SIG-M5 treated with dmso at 0.1 percent for 504 hours (cell line): ENCODE measurements at regions not wholly inside any gene's neighbourhood (a gene's known extent, or its start where the extent isn't known, plus 50 kb on each side); places are given as distances from the start of the nearest gene placed in this dataset.
"Not testable (repeated sequence)": the region's sequence is repeated elsewhere in the genome, so short reads cannot be mapped to it uniquely, and the experiment has no call there.

Experiments
- DNase-seq: peaks from one replicate; lab custom pipeline; 2025; ENCODE audit not compliant: unreplicated experiment; lab: John Stamatoyannopoulos, UW

DNA sequence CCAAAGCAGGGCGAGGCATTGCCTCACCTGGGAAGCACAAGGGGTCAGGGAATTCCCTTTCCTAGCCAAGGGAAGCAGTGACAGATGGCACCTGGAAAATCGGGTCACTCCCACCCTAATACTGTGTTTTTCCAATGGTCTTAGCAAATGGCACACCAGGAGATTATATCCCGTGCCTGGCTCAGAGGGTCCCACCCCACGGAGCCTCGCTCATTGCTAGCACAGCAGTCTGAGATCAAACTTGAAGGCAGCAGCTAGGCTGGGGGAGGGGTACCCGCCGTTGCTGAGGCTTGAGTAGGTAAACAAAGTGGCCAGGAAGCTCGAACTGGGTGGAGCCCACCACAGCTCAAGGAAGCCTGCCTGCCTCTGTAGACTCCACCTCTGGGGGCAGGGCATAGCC is 664.6 kb downstream of the NUP35 start:
- DNase-seq = not testable (repeated sequence)

DNA sequence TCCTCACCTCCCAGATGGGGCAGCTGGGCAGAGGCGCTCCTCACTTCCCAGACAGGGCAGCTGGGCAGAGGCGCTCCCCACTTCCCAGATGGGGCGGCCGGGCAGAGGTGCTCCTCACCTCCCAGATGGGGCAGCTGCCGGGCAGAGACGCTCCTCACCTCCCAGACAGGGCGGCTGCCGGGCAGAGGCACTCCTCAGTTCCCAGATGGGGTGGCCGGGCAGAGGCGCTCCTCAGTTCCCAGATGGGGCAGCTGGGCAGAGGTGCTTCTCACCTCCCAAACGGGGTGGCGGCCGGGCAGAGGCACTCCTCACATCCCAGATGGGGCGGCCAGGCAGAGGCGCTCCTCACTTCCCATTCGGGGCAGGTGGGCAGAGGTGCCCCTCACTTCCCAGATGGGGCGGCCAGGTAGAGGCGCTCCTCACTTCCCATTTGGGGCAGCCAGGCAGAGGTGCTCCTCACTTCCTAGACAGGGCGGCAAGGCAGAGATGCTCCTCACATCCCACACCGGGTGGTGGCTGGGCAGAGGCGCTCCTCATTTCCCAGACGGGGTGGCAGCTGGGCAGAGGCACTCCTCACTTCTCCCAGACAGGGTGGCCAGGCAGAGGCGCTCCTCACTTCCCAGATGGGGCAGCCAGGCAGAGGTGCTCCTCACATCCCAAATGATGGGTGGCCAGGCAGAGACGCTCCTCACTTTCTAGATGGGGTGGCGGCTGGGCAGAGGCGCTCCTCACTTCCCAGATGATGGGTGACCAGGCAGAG is 668.1 kb downstream of the NUP35 start:
- DNase-seq = not testable (repeated sequence)

DNA sequence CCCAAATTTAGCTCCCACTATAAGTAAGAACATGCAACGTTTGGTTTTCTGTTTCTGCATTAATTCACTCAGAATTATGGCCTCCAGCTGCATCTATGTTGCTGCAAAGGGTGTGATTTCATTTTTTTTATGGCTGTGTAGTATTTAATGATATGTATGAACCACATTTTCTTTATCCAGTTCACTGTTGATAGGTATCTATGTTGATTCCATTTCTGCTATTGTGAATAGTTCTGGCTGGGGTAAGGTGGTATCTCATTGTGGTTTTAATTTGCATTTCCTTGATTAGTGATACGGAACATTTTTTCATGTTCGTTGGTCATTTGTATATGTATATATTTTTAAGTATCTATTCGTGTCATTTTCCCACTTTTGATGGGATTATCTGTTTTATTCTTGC is 674.3 kb downstream of the NUP35 start:
- DNase-seq = no peak

DNA sequence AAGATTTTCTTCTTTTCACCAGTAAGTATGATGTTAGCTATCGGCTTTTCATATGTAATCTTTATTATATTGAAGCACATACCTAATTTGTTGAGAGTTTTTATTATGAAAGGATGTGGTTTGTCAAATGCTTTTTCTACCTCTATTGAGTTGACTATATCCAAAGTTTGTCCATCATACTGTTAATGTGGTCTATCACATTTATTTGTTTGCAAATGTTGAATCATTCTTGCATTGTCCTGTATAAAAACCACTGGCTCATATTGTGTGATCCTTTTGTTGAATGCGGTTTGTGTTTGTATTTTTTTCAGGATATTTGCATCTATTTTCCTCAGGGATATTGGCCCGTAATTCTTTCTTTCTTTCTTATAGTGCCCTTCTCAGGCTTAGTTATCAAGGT is 675.5 kb downstream of the NUP35 start:
- no peak for DNase-seq

DNA sequence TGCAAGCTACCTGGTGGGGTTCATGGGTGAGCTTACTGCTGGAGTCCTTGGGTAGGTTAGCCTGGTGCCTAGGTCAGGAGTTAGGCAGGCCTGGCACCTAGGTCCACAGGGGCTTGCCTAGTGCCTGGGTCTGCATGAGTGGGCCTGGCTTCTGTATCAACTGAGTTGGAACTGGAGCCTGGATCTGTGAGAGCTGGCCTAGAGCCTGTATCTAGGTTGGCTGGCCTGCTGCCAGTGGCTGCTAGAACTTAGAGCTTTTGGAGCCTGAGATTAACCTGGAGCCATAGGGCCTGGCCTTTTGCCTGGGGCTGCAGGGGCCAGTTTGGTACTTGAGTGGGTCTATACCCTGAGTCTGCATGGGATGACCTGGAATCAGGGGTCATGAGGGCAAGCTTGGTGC is 679.4 kb downstream of the NUP35 start:
- no peak for DNase-seq

DNA sequence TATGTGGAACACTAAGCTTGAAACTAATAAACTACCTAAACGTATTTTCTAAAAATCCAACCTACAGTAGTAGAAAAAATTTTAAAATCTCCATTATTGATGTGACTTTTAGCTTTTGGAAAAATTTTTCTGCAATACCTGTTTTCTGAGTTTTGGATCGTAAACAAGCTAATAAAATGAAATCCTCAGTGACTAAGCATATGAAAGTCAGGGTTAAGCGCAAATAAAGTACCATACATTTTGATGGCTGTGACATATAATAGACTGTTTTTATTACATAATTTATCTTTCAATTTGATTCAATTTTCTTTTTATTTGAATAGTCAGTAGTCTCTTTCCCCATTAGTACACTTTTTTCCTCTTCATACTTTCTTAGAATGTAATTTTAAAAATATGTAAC is 683.6 kb downstream of the NUP35 start:
- DNase-seq = no peak

DNA sequence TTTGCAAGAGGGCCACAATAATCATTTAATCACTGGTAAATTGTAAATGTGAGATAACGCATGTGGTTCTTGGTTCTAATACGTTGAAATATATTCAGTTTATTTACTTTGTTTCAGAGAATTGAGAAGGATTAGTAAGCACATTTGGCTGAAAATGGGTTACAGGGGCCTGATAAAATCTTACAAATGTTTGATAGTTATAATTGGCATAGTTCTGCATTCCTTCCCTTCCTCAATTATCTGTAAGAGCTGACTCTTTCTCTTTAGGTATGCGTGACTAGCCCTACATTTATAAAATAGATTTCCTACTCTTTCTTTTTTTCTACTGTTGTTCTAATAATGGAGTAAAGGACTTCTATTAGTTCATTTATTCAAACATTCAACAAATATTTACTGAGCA is 685.2 kb downstream of the NUP35 start:
- no peak for DNase-seq

DNA sequence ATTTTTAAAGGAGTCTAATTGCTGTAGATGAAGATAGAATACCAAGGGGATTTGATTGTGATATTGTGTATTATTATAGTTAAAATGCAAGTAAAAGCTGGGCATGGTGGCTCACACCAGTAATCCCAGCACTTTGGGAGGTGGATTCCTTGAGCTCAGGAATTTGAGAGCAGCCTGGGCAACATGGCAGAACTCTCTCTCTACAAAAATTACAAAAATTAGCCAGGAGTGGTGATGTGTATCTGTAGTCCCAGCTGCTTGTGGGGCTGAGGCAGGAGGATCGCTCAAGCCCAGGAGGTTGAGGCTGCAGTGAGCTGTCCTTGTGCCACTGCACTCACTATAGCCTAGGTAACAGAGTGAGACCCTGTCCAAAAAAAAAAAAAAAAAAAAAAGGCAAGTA is 687.0 kb downstream of the NUP35 start:
- no peak for DNase-seq

DNA sequence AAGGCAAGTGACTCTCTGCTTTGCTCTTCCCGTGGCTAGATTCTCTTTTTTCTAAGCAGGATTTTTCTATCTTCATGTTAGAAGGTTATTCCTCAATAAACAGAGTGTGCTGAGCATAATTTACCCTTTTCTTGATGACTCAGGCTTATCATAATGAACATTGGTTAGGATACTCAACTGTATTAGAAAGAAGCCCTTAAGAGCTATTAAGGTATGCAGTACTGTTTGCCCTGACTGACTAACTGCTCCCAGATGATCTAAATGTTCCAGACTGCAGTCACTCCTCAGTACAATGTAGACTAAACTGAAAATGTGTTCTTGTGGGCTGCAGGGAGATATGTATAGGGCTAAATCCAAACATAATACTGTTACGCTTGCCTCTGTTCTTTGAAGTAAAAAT is 687.8 kb downstream of the NUP35 start:
- no peak for DNase-seq

DNA sequence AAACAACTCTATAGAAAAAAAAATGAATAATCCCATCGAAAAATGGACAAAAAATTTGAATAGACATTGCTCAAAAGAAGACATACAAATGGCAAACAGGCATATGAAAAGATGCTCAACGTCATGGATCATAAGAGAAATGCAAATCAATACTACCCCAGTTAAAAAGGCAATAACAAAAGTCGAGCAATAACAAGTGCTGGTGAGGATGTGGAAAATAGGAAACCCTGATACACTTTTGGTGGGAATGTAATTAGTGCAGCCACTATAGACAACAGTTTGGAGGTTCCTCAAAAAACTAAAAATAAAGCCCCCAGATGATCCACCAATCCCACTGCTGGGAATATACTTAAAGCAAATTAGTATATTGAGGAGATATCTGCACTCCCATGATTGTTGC is 701.5 kb downstream of the NUP35 start:
- no peak for DNase-seq

DNA sequence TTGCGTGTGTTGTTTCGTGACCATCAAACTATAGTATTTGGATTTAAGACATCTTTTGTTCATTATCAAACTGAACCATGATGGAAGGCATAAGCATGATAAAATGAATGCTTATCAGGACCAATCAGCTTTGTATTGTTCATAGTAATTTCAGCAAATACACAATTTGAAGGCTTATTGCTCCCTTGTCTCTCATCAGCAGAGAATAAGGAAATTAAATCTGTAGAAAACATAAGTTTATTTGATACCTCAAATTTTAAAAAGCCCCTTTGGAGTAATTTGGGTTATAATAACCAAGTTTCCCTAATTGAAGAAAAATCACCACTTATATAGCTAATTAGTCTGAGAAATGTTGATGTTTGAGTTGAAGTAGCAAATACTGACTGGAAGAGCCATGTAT is 705.7 kb downstream of the NUP35 start:
- no peak for DNase-seq

DNA sequence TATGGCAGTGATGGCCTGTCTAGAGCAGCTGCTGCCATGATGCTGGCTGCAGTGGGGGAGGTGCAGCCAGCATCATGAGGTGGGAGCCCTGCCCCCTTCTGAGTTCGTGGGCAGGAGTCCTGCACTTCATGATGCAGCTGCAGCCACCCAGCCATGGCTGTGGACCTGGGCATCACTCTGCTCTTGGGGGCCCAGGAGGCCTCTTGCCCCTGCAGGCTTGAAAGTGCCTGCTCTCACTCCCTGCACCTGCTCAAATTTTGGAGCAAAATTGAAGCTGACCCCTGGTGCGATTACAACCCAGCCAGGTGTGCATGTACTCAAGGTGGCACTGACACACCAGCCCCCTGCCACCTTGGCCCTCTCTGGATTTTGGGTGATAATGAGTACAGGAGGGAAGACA is 712.9 kb downstream of the NUP35 start:
- no peak for DNase-seq

DNA sequence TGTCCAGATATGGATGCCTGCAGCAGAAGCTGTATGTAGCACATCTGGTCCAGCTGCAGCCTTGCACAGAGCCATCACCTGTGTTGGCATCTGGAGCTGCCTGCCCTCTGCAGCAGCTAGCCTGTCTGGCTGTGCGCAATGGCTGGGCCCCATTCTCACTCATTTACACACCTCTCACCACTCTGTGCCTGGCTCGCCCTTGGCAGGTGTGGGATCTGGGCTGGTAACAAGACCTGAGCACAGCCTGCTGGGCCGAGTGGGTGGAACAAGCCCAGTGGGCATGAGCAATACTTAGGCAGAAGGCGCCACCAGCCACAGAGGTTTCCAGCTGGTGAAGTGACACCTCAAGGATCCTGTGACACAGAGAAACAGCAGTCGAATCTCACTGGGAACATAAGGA is 714.1 kb downstream of the NUP35 start:
- no peak for DNase-seq

DNA sequence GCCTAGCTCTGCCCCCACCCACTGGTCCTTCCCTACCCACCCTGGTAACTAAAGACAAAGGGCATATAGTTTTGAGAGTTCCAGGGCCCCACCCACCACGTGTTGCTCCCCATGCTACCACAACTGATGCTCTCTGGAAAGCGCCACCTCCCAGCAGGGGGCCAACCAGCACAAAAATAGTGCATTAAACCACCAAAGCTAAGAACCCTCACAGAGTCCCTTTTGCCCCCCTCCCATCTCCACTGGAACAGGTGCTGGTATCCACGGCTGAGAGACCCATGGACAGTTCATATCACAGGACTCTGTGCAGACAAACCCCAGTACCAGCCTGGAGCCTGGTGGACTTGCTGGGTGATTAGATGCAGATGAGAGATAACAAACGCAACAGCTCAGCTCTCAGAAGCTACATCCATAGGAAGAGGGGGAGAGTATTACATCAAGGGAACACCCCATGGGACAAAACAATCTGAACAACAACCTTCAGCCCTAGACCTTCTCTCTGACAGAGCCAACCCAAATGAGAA is 715.9 kb downstream of the NUP35 start:
- no peak for DNase-seq

DNA sequence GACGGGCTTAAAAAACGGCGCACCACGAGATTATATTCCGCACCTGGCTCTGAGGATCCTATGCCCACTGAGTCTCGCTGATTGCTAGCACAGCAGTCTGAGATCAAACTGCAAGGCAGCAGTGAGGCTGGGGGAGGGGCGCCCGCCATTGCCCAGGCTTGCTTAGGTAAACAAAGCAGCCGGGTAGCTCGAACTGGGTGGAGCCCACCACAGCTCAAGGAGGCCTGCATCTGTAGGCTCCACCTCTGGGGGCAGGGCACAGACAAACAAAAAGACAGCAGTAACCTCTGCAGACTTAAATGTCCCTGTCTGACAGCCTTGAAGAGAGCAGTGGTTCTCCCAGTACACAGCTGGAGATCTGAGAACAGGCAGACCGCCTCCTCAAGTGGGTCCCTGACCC is 725.6 kb downstream of the NUP35 start:
- not testable (repeated sequence) for DNase-seq

DNA sequence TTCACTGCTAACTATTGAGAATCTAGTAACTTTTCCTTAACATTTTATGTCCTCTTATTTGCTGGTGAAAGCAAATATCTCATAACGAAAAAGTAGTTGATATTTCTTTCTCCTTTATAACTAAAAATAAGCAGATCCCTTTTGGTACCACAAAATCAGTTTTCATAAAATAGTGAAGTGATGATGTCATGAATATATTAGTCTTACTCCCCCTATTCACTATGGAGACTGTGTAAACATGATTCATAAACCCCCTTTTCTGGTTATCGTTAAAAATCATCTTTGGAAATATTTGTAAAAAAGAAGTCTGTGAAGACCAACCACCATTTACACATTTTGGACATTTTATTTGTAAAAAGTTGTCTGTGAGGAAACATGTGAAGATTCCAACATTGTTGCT is 734.9 kb downstream of the NUP35 start:
- DNase-seq = no peak

DNA sequence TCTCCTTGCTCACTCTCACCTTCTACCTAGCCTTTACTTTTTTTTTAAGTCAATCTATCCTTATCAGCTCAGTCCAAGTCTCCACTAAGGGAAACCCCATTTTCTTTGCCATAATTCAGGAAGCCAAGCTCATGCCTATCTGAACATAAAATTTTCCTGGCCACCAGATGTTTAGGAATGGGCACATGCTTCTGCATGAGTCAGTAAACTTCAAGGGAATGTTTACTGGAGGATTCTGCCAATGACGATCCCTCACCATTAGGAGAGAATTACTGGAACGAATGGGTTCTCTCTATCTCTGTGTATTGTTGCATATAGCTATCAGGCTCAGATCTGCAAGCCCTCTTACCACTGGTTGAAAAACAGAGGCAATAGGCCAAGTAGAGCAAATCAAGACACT is 731.7 kb upstream of the ZNF804A start:
- DNase-seq = no peak

DNA sequence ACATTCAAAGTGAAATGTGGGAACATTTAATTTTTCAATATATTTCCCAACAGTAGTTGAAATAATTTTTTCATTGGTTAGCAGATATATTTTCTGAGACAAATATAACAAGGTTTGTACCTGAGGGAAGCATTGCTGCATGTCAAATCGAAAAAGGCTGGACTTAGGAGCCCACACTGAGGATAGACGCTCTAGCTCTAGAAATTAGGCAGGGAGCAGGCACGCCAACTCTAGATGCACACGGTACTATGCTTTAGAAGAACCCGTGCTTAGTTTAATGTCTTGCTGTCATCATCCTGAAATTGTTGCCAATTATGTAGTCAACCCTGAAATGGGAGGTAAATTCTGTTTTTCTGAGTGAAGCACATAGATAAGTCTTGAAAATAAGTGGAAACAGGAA is 731.1 kb upstream of the ZNF804A start:
- DNase-seq = no peak

DNA sequence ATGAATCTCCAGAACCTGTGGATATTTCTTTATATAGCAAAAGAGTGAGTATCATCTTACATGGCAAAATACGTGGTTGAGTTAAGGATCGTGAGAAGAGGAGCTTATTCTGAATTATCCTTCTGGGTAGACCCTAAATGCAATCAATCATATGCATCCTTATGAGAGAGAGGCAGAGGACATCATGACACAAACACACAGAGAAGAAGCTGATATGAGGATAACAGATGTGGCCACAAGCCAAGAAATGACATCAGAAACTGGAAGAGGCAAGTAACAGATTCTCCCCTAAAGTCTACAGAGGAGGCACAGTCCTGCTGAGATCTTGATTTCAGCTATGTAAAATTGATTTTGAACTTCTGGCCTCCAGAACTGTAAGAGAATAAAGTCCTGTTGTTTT is 730.2 kb upstream of the ZNF804A start:
- no peak for DNase-seq

DNA sequence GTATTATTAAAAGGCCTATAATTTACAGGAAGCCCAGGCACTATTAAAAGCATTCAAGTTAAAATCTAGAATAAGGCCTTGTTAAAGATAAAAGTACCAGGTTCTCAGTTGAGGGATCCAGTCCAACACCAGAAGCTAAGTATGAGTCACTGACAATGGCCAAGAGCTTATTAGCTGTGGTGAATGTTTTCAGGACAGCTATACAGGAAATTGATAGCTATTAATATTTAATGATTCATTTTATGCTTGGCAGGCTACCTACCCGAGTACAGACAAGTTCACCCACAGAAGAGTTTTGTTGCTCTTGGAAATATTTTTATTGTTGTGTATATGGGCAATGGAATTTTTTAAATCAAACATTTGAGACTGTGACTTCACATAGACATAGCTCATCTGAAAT is 729.6 kb upstream of the ZNF804A start:
- DNase-seq = no peak

DNA sequence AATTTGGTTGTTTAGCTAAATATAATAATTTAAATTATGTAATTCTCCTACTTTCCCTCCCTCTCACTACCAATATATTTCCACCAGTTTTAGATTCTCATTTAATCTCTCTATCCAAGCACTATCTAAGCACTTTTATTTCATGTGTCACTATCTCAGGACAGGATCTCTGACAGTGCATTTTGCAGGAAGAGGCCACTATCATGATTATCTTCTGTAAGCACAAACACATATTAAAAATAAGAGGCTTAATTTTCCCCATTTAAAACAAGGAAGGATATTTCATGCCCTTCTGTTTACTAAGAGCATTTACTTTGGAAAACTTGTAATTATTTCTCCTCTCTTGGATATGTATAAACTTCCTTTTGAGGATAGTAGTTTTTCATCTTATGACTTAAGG is 726.2 kb upstream of the ZNF804A start:
- no peak for DNase-seq

DNA sequence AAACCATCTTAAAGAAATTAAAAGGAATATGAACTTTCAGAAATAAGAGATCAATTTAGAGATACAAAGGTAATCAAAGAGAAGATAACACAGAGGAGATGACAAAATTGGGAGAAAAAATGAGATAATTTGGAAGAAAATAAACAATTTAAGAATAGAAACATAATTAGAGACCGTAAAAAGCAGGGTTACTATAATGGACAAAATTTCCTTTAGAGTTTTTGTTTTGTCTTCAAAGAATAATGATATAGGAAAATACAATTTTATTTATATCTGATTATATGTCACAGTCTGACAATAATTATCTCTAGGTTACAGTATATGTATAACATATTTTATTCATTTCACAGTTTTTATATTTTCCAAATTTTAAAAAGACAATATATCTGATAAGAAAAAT is 716.4 kb upstream of the ZNF804A start:
- DNase-seq = no peak

DNA sequence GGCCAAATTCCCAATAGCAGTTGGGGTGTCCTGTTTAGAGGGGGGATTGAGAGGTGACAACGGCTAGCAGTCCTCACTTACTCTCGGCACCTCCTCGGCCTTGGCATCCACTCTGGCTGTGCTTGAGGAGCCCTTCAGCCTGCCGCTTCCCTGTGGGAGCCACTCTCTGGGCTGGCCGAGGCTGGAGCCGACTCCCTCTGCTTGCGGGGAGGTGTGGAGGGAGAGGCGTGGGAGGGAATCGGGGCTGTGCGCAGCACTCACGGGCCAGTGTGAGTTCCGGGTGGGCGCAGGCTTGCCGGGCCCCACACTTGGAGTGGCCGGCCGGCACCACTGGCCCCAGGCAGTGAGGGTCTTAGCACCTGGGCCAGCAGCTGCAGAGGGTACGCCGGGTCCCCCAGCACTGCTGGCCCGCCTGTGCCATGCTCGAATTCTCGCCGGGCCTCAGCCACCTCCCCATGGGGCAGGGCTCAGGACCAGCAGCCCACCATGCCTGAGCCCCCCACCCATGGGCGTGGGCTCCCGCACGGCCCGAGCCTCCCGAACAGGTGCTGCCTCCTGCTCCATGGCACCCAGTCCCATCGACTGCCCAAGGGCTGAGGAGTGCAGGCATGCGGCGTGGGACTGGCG is 705.9 kb upstream of the ZNF804A start:
- no peak for DNase-seq
